Tibial nerve (tissue), 4 donors: ENCODE measurements at regions not wholly inside any gene's neighbourhood (a gene's known extent, or its start where the extent isn't known, plus 50 kb on each side); places are given as distances from the start of the nearest gene placed in this dataset.

Experiments used
- EP300 ChIP-seq, 2 donors: sonication (generic); formaldehyde crosslinking; IDR thresholded peaks; one replicate each; pipeline ENCODE4 v1.6.1; 2017; ENCODE audit warnings: antibody characterized with exemption in 2 of 2, mild to moderate bottlenecking in 1 of 2
- POLR2A ChIP-seq, 2 donors: fragments of 450-650 bp; IDR thresholded peaks; one replicate each; pipeline ENCODE4 v1.6.1; 2017; ENCODE audit warnings: antibody characterized with exemption in 2 of 2, mild to moderate bottlenecking in 2 of 2, moderate library complexity in 2 of 2
- TF ChIP-seq, protein P1 (sequence below), 5 experiments: fragments of 200-600 bp in 3 of 5; fragments of 450-650 bp in 2 of 5; sonication (generic) in 3 of 5; IDR thresholded peaks; one replicate each; pipeline ENCODE4 v1.5.1; 2016 to 2019; ENCODE audit warnings: antibody characterized with exemption in 5 of 5, mild to moderate bottlenecking in 3 of 5, moderate library complexity in 2 of 5

DNA sequence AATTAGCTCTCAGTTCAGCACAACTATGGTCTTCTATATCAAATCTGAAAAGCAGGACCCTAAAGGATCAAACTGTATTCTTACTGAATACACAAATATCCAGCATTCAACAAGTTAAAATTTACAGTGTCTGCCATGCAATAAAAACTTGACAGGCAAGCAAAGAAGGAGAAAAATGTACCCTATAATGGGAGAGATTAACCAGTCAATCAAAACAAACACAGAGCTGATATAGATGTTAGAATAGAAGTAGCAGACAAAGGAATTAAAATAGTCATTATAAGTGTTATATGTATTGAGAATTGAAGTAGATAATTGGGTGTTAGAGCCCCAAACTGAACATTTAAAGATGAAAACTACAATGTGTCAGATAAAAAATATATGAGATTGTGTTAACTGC lies 914.9 kb downstream of the EPHA7 start:
- TF ChIP-seq, protein P1, sequence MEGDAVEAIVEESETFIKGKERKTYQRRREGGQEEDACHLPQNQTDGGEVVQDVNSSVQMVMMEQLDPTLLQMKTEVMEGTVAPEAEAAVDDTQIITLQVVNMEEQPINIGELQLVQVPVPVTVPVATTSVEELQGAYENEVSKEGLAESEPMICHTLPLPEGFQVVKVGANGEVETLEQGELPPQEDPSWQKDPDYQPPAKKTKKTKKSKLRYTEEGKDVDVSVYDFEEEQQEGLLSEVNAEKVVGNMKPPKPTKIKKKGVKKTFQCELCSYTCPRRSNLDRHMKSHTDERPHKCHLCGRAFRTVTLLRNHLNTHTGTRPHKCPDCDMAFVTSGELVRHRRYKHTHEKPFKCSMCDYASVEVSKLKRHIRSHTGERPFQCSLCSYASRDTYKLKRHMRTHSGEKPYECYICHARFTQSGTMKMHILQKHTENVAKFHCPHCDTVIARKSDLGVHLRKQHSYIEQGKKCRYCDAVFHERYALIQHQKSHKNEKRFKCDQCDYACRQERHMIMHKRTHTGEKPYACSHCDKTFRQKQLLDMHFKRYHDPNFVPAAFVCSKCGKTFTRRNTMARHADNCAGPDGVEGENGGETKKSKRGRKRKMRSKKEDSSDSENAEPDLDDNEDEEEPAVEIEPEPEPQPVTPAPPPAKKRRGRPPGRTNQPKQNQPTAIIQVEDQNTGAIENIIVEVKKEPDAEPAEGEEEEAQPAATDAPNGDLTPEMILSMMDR (IDR thresholded peaks at IDR 0.05) = no peak
- TF ChIP-seq EP300 (IDR thresholded peaks at IDR 0.05) (no peak), POLR2A (IDR thresholded peaks at IDR 0.05) (no peak)
